GM23338 (cell line): ENCODE measurements at regions not wholly inside any gene's neighbourhood (a gene's known extent, or its start where the extent isn't known, plus 50 kb on each side); places are given as distances from the start of the nearest gene placed in this dataset.

Experiments used
- CREB1 ChIP-seq: fragments of 250-450 bp; sonication (Bioruptor Pico); IDR thresholded peaks from 2 replicates; pipeline ENCODE4 v1.5.0; 2020; ENCODE audit warnings: low read depth, mild to moderate bottlenecking, moderate library complexity
- CTCF ChIP-seq, 2 experiments: fragments of 200-600 bp in 1 of 2; sonication (generic) in 1 of 2; conservative IDR thresholded peaks; 2 replicates each; pipeline versions ENCODE4 v1.5.1 to v1.6.1; 2016 to 2017; ENCODE audit warnings: antibody characterized with exemption in 2 of 2, low read depth in 2 of 2, mild to moderate bottlenecking in 2 of 2, moderate library complexity in 1 of 2
- EZH2 ChIP-seq: fragments of 200-600 bp; sonication (generic); IDR thresholded peaks from one replicate; pipeline ENCODE4 v1.8.0; 2017; ENCODE audit warnings: antibody characterized with exemption, mild to moderate bottlenecking, low read depth; ENCODE audit not compliant: unreplicated experiment
- EZH2phosphoT487 ChIP-seq: fragments of 200-600 bp; sonication (generic); IDR thresholded peaks from one replicate; pipeline ENCODE4 v1.8.1; 2018; ENCODE audit warnings: antibody characterized with exemption; ENCODE audit not compliant: unreplicated experiment
- NANOG ChIP-seq: IDR thresholded peaks from 2 replicates; pipeline ENCODE4 v1.6.1; 2016; ENCODE audit warnings: antibody characterized with exemption, borderline replicate concordance
- POLR2AphosphoS5 ChIP-seq: IDR thresholded peaks from 2 replicates; pipeline ENCODE4 v1.6.1; 2016; ENCODE audit warnings: antibody characterized with exemption, low read depth
- STAT1 ChIP-seq: IDR thresholded peaks from one replicate; pipeline ENCODE4 v1.6.1; 2016; ENCODE audit warnings: antibody characterized with exemption; ENCODE audit not compliant: unreplicated experiment
- ZNF114 ChIP-seq: fragments of 250-450 bp; sonication (Bioruptor Pico); IDR thresholded peaks from 2 replicates; pipeline ENCODE4 v1.5.0; 2020; ENCODE audit warnings: mild to moderate bottlenecking, moderate library complexity
- ZNF331 ChIP-seq: fragments of 250-450 bp; sonication (Bioruptor Pico); IDR thresholded peaks from 2 replicates; pipeline ENCODE4 v1.5.0; 2020; ENCODE audit warnings: low read depth, mild to moderate bottlenecking, moderate library complexity
- TF ChIP-seq, protein P1 (sequence below): IDR thresholded peaks from one replicate; pipeline ENCODE4 v1.6.1; 2018; ENCODE audit warnings: antibody characterized with exemption; ENCODE audit not compliant: unreplicated experiment

- TF ChIP-seq CTCF (conservative IDR thresholded peaks at IDR 0.05; ENCODE audit: low read depth in 2 of 2): no peak
- no peak for TF ChIP-seq NANOG
- TF ChIP-seq, protein P1, sequence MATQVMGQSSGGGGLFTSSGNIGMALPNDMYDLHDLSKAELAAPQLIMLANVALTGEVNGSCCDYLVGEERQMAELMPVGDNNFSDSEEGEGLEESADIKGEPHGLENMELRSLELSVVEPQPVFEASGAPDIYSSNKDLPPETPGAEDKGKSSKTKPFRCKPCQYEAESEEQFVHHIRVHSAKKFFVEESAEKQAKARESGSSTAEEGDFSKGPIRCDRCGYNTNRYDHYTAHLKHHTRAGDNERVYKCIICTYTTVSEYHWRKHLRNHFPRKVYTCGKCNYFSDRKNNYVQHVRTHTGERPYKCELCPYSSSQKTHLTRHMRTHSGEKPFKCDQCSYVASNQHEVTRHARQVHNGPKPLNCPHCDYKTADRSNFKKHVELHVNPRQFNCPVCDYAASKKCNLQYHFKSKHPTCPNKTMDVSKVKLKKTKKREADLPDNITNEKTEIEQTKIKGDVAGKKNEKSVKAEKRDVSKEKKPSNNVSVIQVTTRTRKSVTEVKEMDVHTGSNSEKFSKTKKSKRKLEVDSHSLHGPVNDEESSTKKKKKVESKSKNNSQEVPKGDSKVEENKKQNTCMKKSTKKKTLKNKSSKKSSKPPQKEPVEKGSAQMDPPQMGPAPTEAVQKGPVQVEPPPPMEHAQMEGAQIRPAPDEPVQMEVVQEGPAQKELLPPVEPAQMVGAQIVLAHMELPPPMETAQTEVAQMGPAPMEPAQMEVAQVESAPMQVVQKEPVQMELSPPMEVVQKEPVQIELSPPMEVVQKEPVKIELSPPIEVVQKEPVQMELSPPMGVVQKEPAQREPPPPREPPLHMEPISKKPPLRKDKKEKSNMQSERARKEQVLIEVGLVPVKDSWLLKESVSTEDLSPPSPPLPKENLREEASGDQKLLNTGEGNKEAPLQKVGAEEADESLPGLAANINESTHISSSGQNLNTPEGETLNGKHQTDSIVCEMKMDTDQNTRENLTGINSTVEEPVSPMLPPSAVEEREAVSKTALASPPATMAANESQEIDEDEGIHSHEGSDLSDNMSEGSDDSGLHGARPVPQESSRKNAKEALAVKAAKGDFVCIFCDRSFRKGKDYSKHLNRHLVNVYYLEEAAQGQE: no peak
- no peak for TF ChIP-seq POLR2AphosphoS5
- no peak for TF ChIP-seq EZH2phosphoT487
- TF ChIP-seq STAT1: no peak
- no peak for TF ChIP-seq EZH2
- no peak for TF ChIP-seq ZNF331
- TF ChIP-seq ZNF114 (CRISPR knock-in tag): no peak
- TF ChIP-seq CREB1 (CRISPR knock-in tag): no peak
These were observed 99.9 kb upstream of the IL6 start for GRCh38 chr7:22627136-22627535.
